Hypothalamus (tissue), 51 donors: ENCODE measurements at regions not wholly inside any gene's neighbourhood (a gene's known extent, or its start where the extent isn't known, plus 50 kb on each side); places are given as distances from the start of the nearest gene placed in this dataset.
A peak's percentile ranks its signal among the peaks of the same experiment; 100 is the strongest.
"Not testable (repeated sequence)": the region's sequence is repeated elsewhere in the genome, so short reads cannot be mapped to it uniquely, and the experiment has no call there.

Source experiments
- DNase-seq, 51 donors: peaks; one replicate each; lab custom pipeline; 2025; lab: John Stamatoyannopoulos, UW

- no peak for DNase-seq
These were observed 459.9 kb upstream of the MCTP2 start for GRCh38 chr15:93771196-93772030.

- DNase-seq, result no peak
These were observed 460.6 kb upstream of the MCTP2 start for GRCh38 chr15:93770788-93771187.

GRCh38 chr15:93762036-93762435 lies 469.3 kb upstream of the MCTP2 start:
- DNase-seq, result peak in 1 of 51 donors; percentile 1

GRCh38 chr15:93759629-93760028 lies 471.7 kb upstream of the MCTP2 start:
- DNase-seq, result no peak

GRCh38 chr15:93758824-93759223 lies 472.5 kb upstream of the MCTP2 start:
- no peak for DNase-seq

GRCh38 chr15:93748710-93749109 lies 482.7 kb upstream of the MCTP2 start:
- DNase-seq, result no peak

GRCh38 chr15:93734976-93735375 lies 496.4 kb upstream of the MCTP2 start:
- not testable (repeated sequence) for DNase-seq

GRCh38 chr15:93730724-93731123 lies 500.6 kb upstream of the MCTP2 start:
- DNase-seq, result no peak

- no peak for DNase-seq
These were observed 509.2 kb upstream of the MCTP2 start for GRCh38 chr15:93722165-93722564.

GRCh38 chr15:93720607-93721006 lies 510.8 kb upstream of the MCTP2 start:
- DNase-seq, result no peak

- DNase-seq, result no peak
These were observed 511.4 kb upstream of the MCTP2 start for GRCh38 chr15:93719921-93720351.

- peak in 3 of 51 donors; percentile 2 to 5 (median 3) for DNase-seq
These were observed 514.6 kb upstream of the MCTP2 start for GRCh38 chr15:93716615-93717231.

- no peak for DNase-seq
These were observed 521.7 kb upstream of the MCTP2 start for GRCh38 chr15:93709708-93710107.

- DNase-seq, result no peak
These were observed 522.5 kb upstream of the MCTP2 start for GRCh38 chr15:93708724-93709445.

GRCh38 chr15:93707751-93708150 lies 523.6 kb upstream of the MCTP2 start:
- no peak for DNase-seq

- DNase-seq, result no peak
These were observed 524.7 kb upstream of the MCTP2 start for GRCh38 chr15:93706495-93707292.

- DNase-seq, result no peak
These were observed 525.5 kb upstream of the MCTP2 start for GRCh38 chr15:93705753-93706455.

- DNase-seq, result no peak
These were observed 528.1 kb upstream of the MCTP2 start for GRCh38 chr15:93703092-93703739.

GRCh38 chr15:93700051-93700450 lies 531.3 kb upstream of the MCTP2 start:
- no peak for DNase-seq

- DNase-seq, result no peak
These were observed 537.3 kb upstream of the MCTP2 start for GRCh38 chr15:93694033-93694432.
